ENCODE measurements at regions not wholly inside any gene's neighbourhood (a gene's known extent, or its start where the extent isn't known, plus 50 kb on each side); places are given as distances from the start of the nearest gene placed in this dataset.

GRCh38 chr2:183455056-183455455, 330.8 kb downstream of the NUP35 start:
- no peak for TF ChIP-seq CTCF (IDR thresholded peaks at IDR 0.05)
- no peak for TF ChIP-seq POLR2A (IDR thresholded peaks at IDR 0.05)

Data from Peyer's patch (tissue), 4 donors.